HFFc6 (cell line): ENCODE measurements at regions not wholly inside any gene's neighbourhood (a gene's known extent, or its start where the extent isn't known, plus 50 kb on each side); places are given as distances from the start of the nearest gene placed in this dataset. TPM values are rescaled to one million over a fixed set of nuclear protein-coding genes. Genes with fewer than 3 reads are reported as not detected.

ENCODE experiments used
- DNase-seq: peaks from one replicate; pipeline ENCODE4 v3.0.0-alpha.2; 2018
- H3K27ac Mint-ChIP-seq: 2 replicates; pipeline ENCODE4 v1.8.0; 2020; ENCODE audit warnings: mild to moderate bottlenecking, mixed read lengths
- H3K27me3 Mint-ChIP-seq: 2 replicates; pipeline ENCODE4 v1.8.0; 2021; ENCODE audit warnings: mild to moderate bottlenecking, moderate library complexity, mixed read lengths; ENCODE audit not compliant: insufficient read depth
- H3K36me3 Mint-ChIP-seq: 2 replicates; pipeline ENCODE4 v1.8.0; 2021; ENCODE audit warnings: low read depth, mixed read lengths
- H3K4me1 Mint-ChIP-seq: 2 replicates; pipeline ENCODE4 v1.8.0; 2020; ENCODE audit warnings: low read depth, mixed read lengths
- H3K4me3 Mint-ChIP-seq: 2 replicates; pipeline ENCODE4 v1.8.0; 2020; ENCODE audit warnings: mild to moderate bottlenecking, moderate library complexity, mixed read lengths
- H3K9me3 Mint-ChIP-seq: 2 replicates; pipeline ENCODE4 v1.8.0; 2020; ENCODE audit warnings: mild to moderate bottlenecking, mixed read lengths
- CTCF ChIP-seq: fragments of 200-600 bp; sonication (generic); IDR thresholded peaks from 2 replicates; pipeline ENCODE4 v1.5.0; 2021; ENCODE audit warnings: antibody characterized with exemption, mild to moderate bottlenecking
- microRNA-seq: library from miRNA; unstranded; fragments of <30 nt; microRNA quantifications from one replicate; pipeline ENCODE4, GENCODE V29; 2019

DNA sequence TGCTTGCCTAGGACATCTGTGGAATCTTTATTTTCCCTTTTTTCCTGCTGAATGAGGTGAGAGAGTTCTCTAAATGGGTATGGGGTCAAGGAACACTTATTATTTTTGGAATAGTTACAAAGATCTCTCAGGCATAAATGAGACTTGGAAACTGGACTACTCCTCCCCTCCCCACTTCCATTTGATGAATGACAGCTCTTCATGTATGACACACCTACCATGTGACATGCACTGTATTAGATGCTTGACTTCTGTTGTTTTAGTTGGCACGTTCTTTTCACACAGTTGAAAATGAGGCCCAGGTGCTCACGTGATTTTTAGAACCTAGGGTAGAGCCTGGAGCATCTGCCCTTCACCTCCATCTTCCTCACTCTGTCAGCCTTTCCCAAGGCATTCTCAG lies 62.4 kb downstream of the VCPKMT start:
- H3K4me3 Mint-ChIP-seq, result no peak overlapping the region
- H3K27me3 Mint-ChIP-seq, result peaks cover 4% of the 10 kb centered on the region
- H3K9me3 Mint-ChIP-seq, result no peaks in the 10 kb centered on the region
- no peak for DNase-seq
- no peak for TF ChIP-seq CTCF
- peaks cover 22% of the 10 kb centered on the region for H3K4me1 Mint-ChIP-seq
- no peak overlapping the region for H3K27ac Mint-ChIP-seq
- no peaks in the 10 kb centered on the region for H3K36me3 Mint-ChIP-seq

DNA sequence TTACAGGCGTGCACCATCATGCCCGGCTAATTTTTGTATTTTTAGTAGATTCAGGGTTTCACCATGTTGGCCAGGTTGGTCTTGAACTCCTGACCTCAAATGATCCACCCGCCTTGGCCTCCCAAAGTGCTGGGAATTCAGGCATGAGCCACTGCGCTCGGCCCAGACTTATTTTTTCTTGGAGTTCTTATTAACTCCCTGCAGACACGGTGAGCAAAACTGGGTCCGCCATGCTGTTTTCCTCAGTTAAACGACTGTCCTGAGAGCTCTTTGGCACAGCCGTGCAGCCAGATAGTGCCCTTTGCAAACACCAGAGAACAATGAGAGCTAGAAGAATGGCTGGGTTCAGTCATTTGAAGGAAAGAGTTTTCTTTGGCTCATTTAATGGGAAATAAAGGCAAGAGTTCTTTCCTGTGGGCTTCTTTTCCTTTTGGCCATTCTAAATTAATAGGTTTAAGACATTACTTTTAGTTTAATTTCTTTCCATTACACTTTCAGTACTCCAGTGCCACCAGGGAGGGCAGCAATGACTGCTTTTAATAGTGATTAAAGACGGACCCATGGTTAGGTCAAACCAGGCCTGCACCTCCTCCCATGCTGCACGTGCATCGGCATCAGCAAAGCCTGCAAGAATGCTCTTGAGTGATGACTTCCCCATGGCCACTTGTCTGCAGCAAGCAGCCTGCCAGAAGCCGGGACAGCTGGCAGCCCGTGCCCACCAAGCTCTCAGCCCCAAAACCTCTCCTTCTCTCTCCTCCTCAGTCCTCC lies 60.7 kb downstream of the VCPKMT start:
- TF ChIP-seq CTCF, result no peak
- H3K9me3 Mint-ChIP-seq, result no peaks in the 10 kb centered on the region
- H3K27ac Mint-ChIP-seq, result no peak overlapping the region
- H3K36me3 Mint-ChIP-seq, result no peaks in the 10 kb centered on the region
- H3K27me3 Mint-ChIP-seq, result peaks cover 3% of the 10 kb centered on the region
- peaks cover 35% of the 10 kb centered on the region for H3K4me1 Mint-ChIP-seq
- no peak overlapping the region for H3K4me3 Mint-ChIP-seq
- no peak for DNase-seq

DNA sequence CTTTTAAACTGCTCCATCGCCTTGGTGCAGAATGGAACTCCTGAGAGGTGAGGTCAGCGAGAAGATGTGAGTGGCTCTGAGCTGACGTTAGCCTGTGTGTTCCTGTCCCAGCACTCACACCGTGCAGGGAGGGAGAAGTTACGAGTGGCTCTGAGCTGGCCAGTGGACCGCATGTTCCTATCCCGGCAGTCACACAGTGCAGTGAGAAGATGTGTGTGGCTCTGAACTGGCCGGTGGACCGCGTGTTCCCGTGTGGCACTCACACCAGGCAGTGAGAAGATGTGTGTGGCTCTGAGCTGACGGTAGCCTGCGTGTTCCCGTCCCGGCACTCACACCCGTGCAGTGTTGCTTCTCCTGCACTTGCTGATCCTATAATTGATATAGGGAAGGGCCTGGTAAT lies 59.9 kb downstream of the VCPKMT start:
- no peak for TF ChIP-seq CTCF
- Mint-ChIP-seq H3K4me1 (peaks cover 35% of the 10 kb centered on the region), H3K4me3 (no peak overlapping the region), H3K36me3 (no peaks in the 10 kb centered on the region), H3K27ac (no peak overlapping the region), H3K27me3 (peaks cover 2% of the 10 kb centered on the region; the same call in 1 of the 2 replicates), H3K9me3 (no peaks in the 10 kb centered on the region)
- DNase-seq, result no peak

DNA sequence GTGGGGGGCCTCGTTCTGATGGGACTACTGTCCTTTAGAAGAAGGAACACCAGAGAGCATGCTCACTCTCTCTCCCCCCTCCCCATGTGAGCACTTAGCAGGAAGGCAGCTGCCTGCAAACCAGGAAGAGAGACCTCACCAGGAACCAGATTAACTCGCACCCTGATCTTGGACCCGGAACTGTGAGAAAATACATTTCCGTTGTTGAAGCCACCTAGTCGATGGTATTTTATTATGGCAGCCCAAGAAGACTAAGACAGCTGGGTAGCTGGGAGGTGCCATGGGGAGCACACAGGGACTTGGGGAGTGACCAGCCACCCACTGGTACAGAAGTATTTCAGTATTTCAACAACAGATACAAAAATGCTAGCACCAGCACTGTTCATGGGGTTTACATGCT lies 59.0 kb downstream of the VCPKMT start:
- DNase-seq, result no peak
- H3K36me3 Mint-ChIP-seq, result no peaks in the 10 kb centered on the region
- H3K27ac Mint-ChIP-seq, result no peak overlapping the region
- no peaks in the 10 kb centered on the region for H3K9me3 Mint-ChIP-seq
- H3K27me3 Mint-ChIP-seq, result peaks cover 2% of the 10 kb centered on the region; the same call in 1 of the 2 replicates
- H3K4me3 Mint-ChIP-seq, result no peak overlapping the region
- no peak for TF ChIP-seq CTCF
- H3K4me1 Mint-ChIP-seq, result peaks cover 38% of the 10 kb centered on the region

DNA sequence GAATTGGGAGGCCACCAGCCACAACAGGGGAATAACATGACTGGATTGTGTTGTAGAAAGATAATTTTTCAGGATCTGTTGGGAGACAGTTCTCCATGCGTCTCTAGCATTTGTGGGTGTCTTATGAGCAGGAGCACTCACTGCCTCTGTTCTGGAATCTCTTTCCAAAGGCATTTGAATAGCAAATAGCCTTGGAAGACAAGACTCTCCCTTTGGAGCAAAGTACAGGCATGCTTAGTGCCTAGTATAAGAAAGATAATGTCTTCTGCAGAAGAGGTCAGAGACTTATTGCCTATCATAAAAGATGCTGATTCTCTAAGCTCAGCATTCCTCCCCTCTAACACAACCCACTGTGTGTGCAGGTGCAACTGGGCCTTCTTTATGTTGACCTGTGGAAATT lies 58.3 kb downstream of the VCPKMT start:
- no peaks in the 10 kb centered on the region for H3K36me3 Mint-ChIP-seq
- H3K9me3 Mint-ChIP-seq, result no peaks in the 10 kb centered on the region
- no peak for TF ChIP-seq CTCF
- peaks cover 46% of the 10 kb centered on the region for H3K4me1 Mint-ChIP-seq
- no peak overlapping the region for H3K27ac Mint-ChIP-seq
- no peak for DNase-seq
- H3K27me3 Mint-ChIP-seq, result peaks cover 2% of the 10 kb centered on the region; the same call in 1 of the 2 replicates
- H3K4me3 Mint-ChIP-seq, result no peak overlapping the region

Small RNA genes in the stretch of these regions (microRNA-seq; reads per million reads assigned to microRNA genes)
- gene MIR6076, result not detected
